ENCODE measurements at regions not wholly inside any gene's neighbourhood (a gene's known extent, or its start where the extent isn't known, plus 50 kb on each side); places are given as distances from the start of the nearest gene placed in this dataset.
"Not testable (repeated sequence)": the region's sequence is repeated elsewhere in the genome, so short reads cannot be mapped to it uniquely, and the experiment has no call there.

- DNase-seq, result no peak
- Histone ChIP-seq H2BK5ac (ENCODE audit: low read length) (no peak overlapping the region), H2AK5ac (ENCODE audit: low read length) (no peak overlapping the region), H2BK120ac (ENCODE audit: low read depth, low read length) (no peak overlapping the region), H3K27me3 (ENCODE audit: insufficient read depth, low read length, poor library complexity) (no peaks in the 10 kb centered on the region), H2BK15ac (replicated peaks; ENCODE audit: low read depth) (no peak overlapping the region), H3K36me3 (ENCODE audit: control insufficient read depth, insufficient read depth, low read length) (no peaks in the 10 kb centered on the region), H3K4me1 (ENCODE audit: control insufficient read depth, low read depth, low read length) (no peaks in the 10 kb centered on the region), H4K8ac (ENCODE audit: low read depth, low read length) (no peak overlapping the region), H3K9ac (ENCODE audit: low read length) (no peak overlapping the region), H3K4me3 (ENCODE audit: low read length) (no peak overlapping the region), H3K4me2 (ENCODE audit: low read length) (no peak overlapping the region), H4K5ac (ENCODE audit: low read length) (no peak overlapping the region), H3K56ac (ENCODE audit: low read length) (no peak overlapping the region), H3K4ac (ENCODE audit: low read depth, low read length) (no peak overlapping the region), H3K23ac (ENCODE audit: low read length) (no peak overlapping the region), H3K18ac (ENCODE audit: low read length) (no peak overlapping the region), H3K27ac (ENCODE audit: low read depth, low read length) (no peak overlapping the region), H3K79me2 (ENCODE audit: control insufficient read depth, insufficient read depth, low read length) (no peaks in the 10 kb centered on the region), H3K79me1 (ENCODE audit: low read length) (no peaks in the 10 kb centered on the region)
- no CpG with 5 or more reads among the region's 3 CpGs for WGBS (ENCODE audit: extremely low coverage, insufficient coverage, low lambda C conversion rate)
These were observed 197.9 kb upstream of the ALG10B start for GRCh38 chr12:38118632-38119031.

GRCh38 chr12:38120438-38120837, 196.1 kb upstream of the ALG10B start:
- H3K4me3 ChIP-seq (ENCODE audit: low read length), result no peak overlapping the region
- no peak overlapping the region for H2BK120ac ChIP-seq (ENCODE audit: low read depth, low read length)
- H2AK5ac ChIP-seq (ENCODE audit: low read length), result no peak overlapping the region
- H3K4me1 ChIP-seq (ENCODE audit: control insufficient read depth, low read depth, low read length), result no peaks in the 10 kb centered on the region
- no peak overlapping the region for H3K4me2 ChIP-seq (ENCODE audit: low read length)
- H3K23ac ChIP-seq (ENCODE audit: low read length), result no peak overlapping the region
- no peaks in the 10 kb centered on the region for H3K36me3 ChIP-seq (ENCODE audit: control insufficient read depth, insufficient read depth, low read length)
- WGBS (ENCODE audit: extremely low coverage, insufficient coverage, low lambda C conversion rate), result no CpG with 5 or more reads among the region's 5 CpGs
- H3K18ac ChIP-seq (ENCODE audit: low read length), result no peak overlapping the region
- H3K56ac ChIP-seq (ENCODE audit: low read length), result no peak overlapping the region
- H3K9ac ChIP-seq (ENCODE audit: low read length), result no peak overlapping the region
- DNase-seq, result no peak
- H4K5ac ChIP-seq (ENCODE audit: low read length), result no peak overlapping the region
- H2BK15ac ChIP-seq (replicated peaks; ENCODE audit: low read depth), result no peak overlapping the region
- no peaks in the 10 kb centered on the region for H3K27me3 ChIP-seq (ENCODE audit: insufficient read depth, low read length, poor library complexity)
- no peak overlapping the region for H4K8ac ChIP-seq (ENCODE audit: low read depth, low read length)
- H3K27ac ChIP-seq (ENCODE audit: low read depth, low read length), result no peak overlapping the region
- H2BK5ac ChIP-seq (ENCODE audit: low read length), result no peak overlapping the region
- no peaks in the 10 kb centered on the region for H3K79me1 ChIP-seq (ENCODE audit: low read length)
- H3K79me2 ChIP-seq (ENCODE audit: control insufficient read depth, insufficient read depth, low read length), result no peaks in the 10 kb centered on the region
- no peak overlapping the region for H3K4ac ChIP-seq (ENCODE audit: low read depth, low read length)

- not testable (repeated sequence) for H3K4me3 ChIP-seq (ENCODE audit: low read length); H3K56ac ChIP-seq (ENCODE audit: low read length); H3K23ac ChIP-seq (ENCODE audit: low read length); H3K27ac ChIP-seq (ENCODE audit: low read depth, low read length); H3K4ac ChIP-seq (ENCODE audit: low read depth, low read length); H3K79me2 ChIP-seq (ENCODE audit: control insufficient read depth, insufficient read depth, low read length); H2BK5ac ChIP-seq (ENCODE audit: low read length); H4K8ac ChIP-seq (ENCODE audit: low read depth, low read length); H3K27me3 ChIP-seq (ENCODE audit: insufficient read depth, low read length, poor library complexity); H4K5ac ChIP-seq (ENCODE audit: low read length); H3K9ac ChIP-seq (ENCODE audit: low read length); H3K4me1 ChIP-seq (ENCODE audit: control insufficient read depth, low read depth, low read length); H2AK5ac ChIP-seq (ENCODE audit: low read length); DNase-seq; H3K36me3 ChIP-seq (ENCODE audit: control insufficient read depth, insufficient read depth, low read length); H2BK15ac ChIP-seq (replicated peaks; ENCODE audit: low read depth); H3K79me1 ChIP-seq (ENCODE audit: low read length); H3K18ac ChIP-seq (ENCODE audit: low read length); H2BK120ac ChIP-seq (ENCODE audit: low read depth, low read length); H3K4me2 ChIP-seq (ENCODE audit: low read length)
- WGBS (ENCODE audit: extremely low coverage, insufficient coverage, low lambda C conversion rate), result no CpG with 5 or more reads among the region's 2 CpGs
These were observed 193.5 kb upstream of the ALG10B start for GRCh38 chr12:38123028-38123427.

- Histone ChIP-seq H2BK120ac (ENCODE audit: low read depth, low read length) (no peak overlapping the region), H3K9ac (ENCODE audit: low read length) (no peak overlapping the region), H3K79me1 (ENCODE audit: low read length) (no peaks in the 10 kb centered on the region), H3K79me2 (ENCODE audit: control insufficient read depth, insufficient read depth, low read length) (no peaks in the 10 kb centered on the region), H3K36me3 (ENCODE audit: control insufficient read depth, insufficient read depth, low read length) (no peaks in the 10 kb centered on the region), H3K4me3 (ENCODE audit: low read length) (no peak overlapping the region), H4K5ac (ENCODE audit: low read length) (no peak overlapping the region), H3K4me1 (ENCODE audit: control insufficient read depth, low read depth, low read length) (no peaks in the 10 kb centered on the region), H2BK15ac (replicated peaks; ENCODE audit: low read depth) (no peak overlapping the region), H3K4ac (ENCODE audit: low read depth, low read length) (no peak overlapping the region), H4K8ac (ENCODE audit: low read depth, low read length) (no peak overlapping the region), H2AK5ac (ENCODE audit: low read length) (no peak overlapping the region), H3K18ac (ENCODE audit: low read length) (no peak overlapping the region), H2BK5ac (ENCODE audit: low read length) (no peak overlapping the region), H3K4me2 (ENCODE audit: low read length) (no peak overlapping the region), H3K27ac (ENCODE audit: low read depth, low read length) (no peak overlapping the region), H3K56ac (ENCODE audit: low read length) (no peak overlapping the region), H3K23ac (ENCODE audit: low read length) (no peak overlapping the region), H3K27me3 (ENCODE audit: insufficient read depth, low read length, poor library complexity) (no peaks in the 10 kb centered on the region)
- no peak for DNase-seq
- no CpG with 5 or more reads among the region's 8 CpGs for WGBS (ENCODE audit: extremely low coverage, insufficient coverage, low lambda C conversion rate)
These were observed 192.9 kb upstream of the ALG10B start for GRCh38 chr12:38123566-38124246.

GRCh38 chr12:38124247-38125012, 192.1 kb upstream of the ALG10B start:
- no peaks in the 10 kb centered on the region for H3K36me3 ChIP-seq (ENCODE audit: control insufficient read depth, insufficient read depth, low read length)
- no peak overlapping the region for H4K5ac ChIP-seq (ENCODE audit: low read length)
- no CpG with 5 or more reads among the region's 3 CpGs for WGBS (ENCODE audit: extremely low coverage, insufficient coverage, low lambda C conversion rate)
- H3K9ac ChIP-seq (ENCODE audit: low read length), result no peak overlapping the region
- DNase-seq, result no peak
- H2BK120ac ChIP-seq (ENCODE audit: low read depth, low read length), result no peak overlapping the region
- no peak overlapping the region for H3K23ac ChIP-seq (ENCODE audit: low read length)
- H2BK15ac ChIP-seq (replicated peaks; ENCODE audit: low read depth), result no peak overlapping the region
- no peaks in the 10 kb centered on the region for H3K4me1 ChIP-seq (ENCODE audit: control insufficient read depth, low read depth, low read length)
- no peak overlapping the region for H3K4me3 ChIP-seq (ENCODE audit: low read length)
- H3K56ac ChIP-seq (ENCODE audit: low read length), result no peak overlapping the region
- H3K27ac ChIP-seq (ENCODE audit: low read depth, low read length), result no peak overlapping the region
- H3K18ac ChIP-seq (ENCODE audit: low read length), result no peak overlapping the region
- H2AK5ac ChIP-seq (ENCODE audit: low read length), result no peak overlapping the region
- no peak overlapping the region for H2BK5ac ChIP-seq (ENCODE audit: low read length)
- no peaks in the 10 kb centered on the region for H3K79me1 ChIP-seq (ENCODE audit: low read length)
- no peaks in the 10 kb centered on the region for H3K79me2 ChIP-seq (ENCODE audit: control insufficient read depth, insufficient read depth, low read length)
- no peak overlapping the region for H3K4me2 ChIP-seq (ENCODE audit: low read length)
- no peak overlapping the region for H3K4ac ChIP-seq (ENCODE audit: low read depth, low read length)
- H4K8ac ChIP-seq (ENCODE audit: low read depth, low read length), result no peak overlapping the region
- no peaks in the 10 kb centered on the region for H3K27me3 ChIP-seq (ENCODE audit: insufficient read depth, low read length, poor library complexity)

All from mesendoderm (in vitro differentiated cells).